SW 1271 (cell line): ENCODE measurements at regions not wholly inside any gene's neighbourhood (a gene's known extent, or its start where the extent isn't known, plus 50 kb on each side); places are given as distances from the start of the nearest gene placed in this dataset.

ENCODE experiments used
- DNase-seq, 2 experiments: peaks; one replicate each; lab custom pipeline; 2025; lab: John Stamatoyannopoulos, UW

- DNase-seq: no peak
Observed at GRCh38 chr3:180092889-180093288, 56.2 kb upstream of the PEX5L start.

GRCh38 chr3:180093535-180093934, 56.8 kb upstream of the PEX5L start:
- no peak for DNase-seq

GRCh38 chr3:180097626-180098025, 60.9 kb upstream of the PEX5L start:
- no peak for DNase-seq

GRCh38 chr3:180102134-180102533, 65.4 kb upstream of the PEX5L start:
- DNase-seq: no peak

- DNase-seq: no peak
Observed at GRCh38 chr3:180102604-180103003, 65.9 kb upstream of the PEX5L start.

GRCh38 chr3:180116203-180116602, 79.5 kb upstream of the PEX5L start:
- DNase-seq: no peak

- no peak for DNase-seq
Observed at GRCh38 chr3:180116658-180117057, 79.9 kb upstream of the PEX5L start.

- no peak for DNase-seq
Observed at GRCh38 chr3:180117381-180118163, 80.8 kb upstream of the PEX5L start.

- DNase-seq: no peak
Observed at GRCh38 chr3:180119567-180119966, 82.8 kb upstream of the PEX5L start.

GRCh38 chr3:180123928-180124327, 87.2 kb upstream of the PEX5L start:
- DNase-seq: no peak

- no peak for DNase-seq
Observed at GRCh38 chr3:180131169-180131568, 94.4 kb upstream of the PEX5L start.

- DNase-seq: no peak
Observed at GRCh38 chr3:180135101-180135500, 98.4 kb upstream of the PEX5L start.

- no peak for DNase-seq
Observed at GRCh38 chr3:180138871-180139270, 102.1 kb upstream of the PEX5L start.

- DNase-seq: no peak
Observed at GRCh38 chr3:180142041-180142440, 105.3 kb upstream of the PEX5L start.

- no peak for DNase-seq
Observed at GRCh38 chr3:180142472-180142871, 105.7 kb upstream of the PEX5L start.

- no peak for DNase-seq
Observed at GRCh38 chr3:180161770-180162169, 125.0 kb upstream of the PEX5L start.

- no peak for DNase-seq
Observed at GRCh38 chr3:180175572-180175971, 138.8 kb upstream of the PEX5L start.

- DNase-seq: no peak
Observed at GRCh38 chr3:180176059-180176458, 139.3 kb upstream of the PEX5L start.

- DNase-seq: no peak
Observed at GRCh38 chr3:180177255-180177654, 140.5 kb upstream of the PEX5L start.

- no peak for DNase-seq
Observed at GRCh38 chr3:180179562-180179961, 142.8 kb upstream of the PEX5L start.

- no peak for DNase-seq
Observed at GRCh38 chr3:180180795-180181194, 144.1 kb upstream of the PEX5L start.

- no peak for DNase-seq
Observed at GRCh38 chr3:180181387-180181786, 144.7 kb upstream of the PEX5L start.

GRCh38 chr3:180183346-180183745, 146.6 kb upstream of the PEX5L start:
- DNase-seq: no peak

- no peak for DNase-seq
Observed at GRCh38 chr3:180184816-180185215, 148.1 kb upstream of the PEX5L start.
